PFSK-1 (cell line): ENCODE measurements at regions not wholly inside any gene's neighbourhood (a gene's known extent, or its start where the extent isn't known, plus 50 kb on each side); places are given as distances from the start of the nearest gene placed in this dataset.

Source experiments
- POLR2AphosphoS5 ChIP-seq: IDR thresholded peaks from 2 replicates; pipeline ENCODE4 v1.6.1; 2012; ENCODE audit warnings: low read depth, mild to moderate bottlenecking, control low read depth, low read length, moderate library complexity
- SIN3A ChIP-seq: IDR thresholded peaks from 2 replicates; pipeline ENCODE4 v1.6.1; 2012; ENCODE audit warnings: mild to moderate bottlenecking, low read length, moderate library complexity, borderline replicate concordance; ENCODE audit not compliant: insufficient read depth
- TAF1 ChIP-seq: IDR thresholded peaks from 2 replicates; pipeline ENCODE4 v1.6.1; 2012; ENCODE audit warnings: low read length, control low read depth, borderline replicate concordance; ENCODE audit not compliant: insufficient read depth

- TF ChIP-seq POLR2AphosphoS5 (no peak), SIN3A (no peak), TAF1 (no peak)
Measured at GRCh38 chr12:30548203-30548602, 147.5 kb downstream of the IPO8 start.
